Brain microvascular endothelial cell (primary cell): ENCODE measurements at regions not wholly inside any gene's neighbourhood (a gene's known extent, or its start where the extent isn't known, plus 50 kb on each side); places are given as distances from the start of the nearest gene placed in this dataset.

Experiments
- DNase-seq: peaks from one replicate; pipeline ENCODE4 v3.0.0-alpha.2; 2020
- H3K27ac ChIP-seq: fragments of 250-450 bp; sonication (Bioruptor Pico); 2 replicates; pipeline ENCODE4 v1.5.1; 2020; ENCODE audit warnings: mild to moderate bottlenecking, moderate library complexity
- H3K27me3 ChIP-seq: fragments of 250-450 bp; sonication (Bioruptor Pico); replicated peaks from 2 replicates; pipeline ENCODE4 v1.5.1; 2020; ENCODE audit warnings: mild to moderate bottlenecking
- H3K36me3 ChIP-seq: fragments of 250-450 bp; sonication (Bioruptor Pico); replicated peaks from 2 replicates; pipeline ENCODE4 v1.5.1; 2020; ENCODE audit warnings: mild to moderate bottlenecking
- H3K4me3 ChIP-seq: 2 replicates; pipeline ENCODE4 v1.5.1; 2011; ENCODE audit warnings: low read depth, mild to moderate bottlenecking, control low read depth, low read length, moderate library complexity
- CTCF ChIP-seq: IDR thresholded peaks from 2 replicates; pipeline ENCODE4 v1.5.1; 2011; ENCODE audit warnings: low read depth, mild to moderate bottlenecking, moderate library complexity, low read length, control low read depth, inconsistent platforms; ENCODE audit errors: missing control alignments
- in situ Hi-C: cut with HindIII; loops from 2 replicates; pipeline ENCODE4 v1.10.0; 2017; ENCODE audit warnings: low sequenced_read_pairs, low pct_ligation_motif_present

GRCh38 chr20:57943950-57944349 is 234.1 kb upstream of the PMEPA1 start:
- no peak for DNase-seq
- no peak overlapping the region for H3K4me3 ChIP-seq
- in situ Hi-C loops: no loop called here
- TF ChIP-seq CTCF: no peak
- no peaks in the 10 kb centered on the region for H3K27me3 ChIP-seq
- no peaks in the 10 kb centered on the region for H3K36me3 ChIP-seq
- no peak overlapping the region for H3K27ac ChIP-seq

- H3K36me3 ChIP-seq: no peaks in the 10 kb centered on the region
- no peaks in the 10 kb centered on the region for H3K27me3 ChIP-seq
- H3K4me3 ChIP-seq: no peak overlapping the region
- in situ Hi-C loops: no loop called here
- H3K27ac ChIP-seq: no peak overlapping the region
- TF ChIP-seq CTCF: no peak
- DNase-seq: no peak
These were observed 233.5 kb upstream of the PMEPA1 start for GRCh38 chr20:57943291-57943690.

- TF ChIP-seq CTCF: no peak
- in situ Hi-C loops: no loop called here
- no peak for DNase-seq
- H3K27me3 ChIP-seq: no peaks in the 10 kb centered on the region
- H3K4me3 ChIP-seq: no peak overlapping the region
- no peak overlapping the region for H3K27ac ChIP-seq
- H3K36me3 ChIP-seq: no peaks in the 10 kb centered on the region
These were observed 232.0 kb upstream of the PMEPA1 start for GRCh38 chr20:57941604-57942381.

- H3K27me3 ChIP-seq: no peaks in the 10 kb centered on the region
- no peak for TF ChIP-seq CTCF
- in situ Hi-C loops: no loop called here
- H3K27ac ChIP-seq: no peak overlapping the region
- no peaks in the 10 kb centered on the region for H3K36me3 ChIP-seq
- no peak for DNase-seq
- H3K4me3 ChIP-seq: no peak overlapping the region
These were observed 231.2 kb upstream of the PMEPA1 start for GRCh38 chr20:57940868-57941522.

- TF ChIP-seq CTCF: no peak
- in situ Hi-C loops: no loop called here
These were observed 230.6 kb upstream of the PMEPA1 start for GRCh38 chr20:57940376-57940775.

GRCh38 chr20:57939499-57939898 is 229.7 kb upstream of the PMEPA1 start:
- H3K27ac ChIP-seq: no peak overlapping the region
- no peak for TF ChIP-seq CTCF
- no peak overlapping the region for H3K4me3 ChIP-seq
- in situ Hi-C loops: no loop called here
- DNase-seq: no peak
- H3K27me3 ChIP-seq: no peaks in the 10 kb centered on the region
- no peaks in the 10 kb centered on the region for H3K36me3 ChIP-seq

More at GRCh38 chr20:57940376-57940775, 230.6 kb upstream of the PMEPA1 start:
- no peak for DNase-seq
- Histone ChIP-seq H3K36me3 (no peaks in the 10 kb centered on the region), H3K4me3 (no peak overlapping the region), H3K27me3 (no peaks in the 10 kb centered on the region), H3K27ac (no peak overlapping the region)
